K562 (cell line): ENCODE measurements at regions not wholly inside any gene's neighbourhood (a gene's known extent, or its start where the extent isn't known, plus 50 kb on each side); places are given as distances from the start of the nearest gene placed in this dataset.
A peak's percentile ranks its signal among the peaks of the same experiment; 100 is the strongest.

Experiments
- ATAC-seq: fragments of 200-7000 bp; cut with Tn5 transposase; 3 replicates; pipeline ENCODE4 v1.9.1; 2020; ENCODE audit warnings: moderate library complexity
- BruUV-seq: library from RNA; stranded (reverse); fragments of 400-500 nt; replicated peaks from 2 replicates; lab custom pipeline; 2021; lab: Mats Ljungman, UMichigan
- CTCF ChIA-PET: fragments of 300-600 bp; formaldehyde crosslinking; extraction: SDS; loops from one replicate; lab custom pipeline; 2021; ENCODE audit warnings: low intra/inter-chr PET ratio; lab: Yijun Ruan, JAX
- POLR2A ChIA-PET: fragments of 300-600, 350-650 bp; sonication (Branson Sonifier 250); formaldehyde crosslinking; extraction: SDS; loops from one replicate; lab custom pipeline; 2021; ENCODE audit warnings: antibody characterized with exemption, inconsistent platforms; lab: Yijun Ruan, JAX
- DNase-seq, 4 experiments: peaks; one replicate each; pipeline versions ENCODE4 v3.0.0 to v3.0.0-alpha.2; 2011 to 2018; ENCODE audit warnings: low spot score in 3 of 4, mixed read lengths in 3 of 4; ENCODE audit errors: extremely low read depth in 1 of 4
- FAIRE-seq: peaks from 2 replicates; lab custom pipeline; 2011; peaks lifted over from hg19 to GRCh38; lab: Jason Lieb, UNC
- H2AFZ ChIP-seq: 2 replicates; pipeline ENCODE4 v1.6.0; 2011; ENCODE audit warnings: low read depth, low read length, control low read depth, inconsistent platforms
- H3K27ac ChIP-seq: fragments of 200-600 bp; 3 replicates; pipeline ENCODE4 v1.8.0; 2011; ENCODE audit warnings: low read depth, mild to moderate bottlenecking, control low read depth, inconsistent platforms, low read length, moderate library complexity, mixed read lengths; ENCODE audit errors: extremely low read depth
- H3K27me3 ChIP-seq, 2 experiments: fragments of 300-600 bp in 1 of 2; 2 replicates in 1 of 2; 3 replicates in 1 of 2; pipeline versions ENCODE4 v1.6.0 to v1.8.0; 2011; ENCODE audit warnings: inconsistent platforms in 2 of 2, low read length in 2 of 2, mild to moderate bottlenecking in 1 of 2, mixed read lengths in 1 of 2, moderate library complexity in 1 of 2; ENCODE audit not compliant: control insufficient read depth in 2 of 2, insufficient read depth in 2 of 2
- H3K36me3 ChIP-seq: fragments of 300-600 bp; 3 replicates; pipeline ENCODE4 v1.8.0; 2011; ENCODE audit warnings: mild to moderate bottlenecking, low read length, inconsistent platforms; ENCODE audit not compliant: control insufficient read depth, insufficient read depth
- H3K4me1 ChIP-seq, 2 experiments: fragments of 200-600 bp in 1 of 2; replicated peaks in 1 of 2; 2 replicates in 1 of 2; 3 replicates in 1 of 2; pipeline versions ENCODE4 v1.5.1 to v1.8.0; 2011; ENCODE audit warnings: inconsistent platforms in 2 of 2, low read length in 2 of 2, mild to moderate bottlenecking in 1 of 2, mixed read lengths in 1 of 2, moderate library complexity in 1 of 2; ENCODE audit not compliant: control insufficient read depth in 2 of 2, insufficient read depth in 2 of 2
- H3K4me2 ChIP-seq: 2 replicates; pipeline ENCODE4 v1.6.1; 2011; ENCODE audit warnings: low read length, control low read depth, inconsistent platforms, mixed read lengths; ENCODE audit not compliant: insufficient read depth
- H3K4me3 ChIP-seq: fragments of 200-600 bp; sonication (generic), shearing (Covaris generic); 2 replicates; pipeline ENCODE4 v1.5.1; 2016; ENCODE audit warnings: control low read depth, inconsistent platforms
- H3K79me2 ChIP-seq: fragments of 200-600 bp; 3 replicates; pipeline ENCODE4 v1.8.0; 2011; ENCODE audit warnings: low read length, inconsistent platforms; ENCODE audit not compliant: control insufficient read depth, insufficient read depth
- H3K9ac ChIP-seq, 2 experiments: 2 replicates each; pipeline versions ENCODE4 v1.6.0 to v1.6.1; 2011; ENCODE audit warnings: low read depth in 2 of 2, low read length in 2 of 2, control low read depth in 1 of 2, inconsistent platforms in 1 of 2, mild to moderate bottlenecking in 1 of 2, mixed read lengths in 1 of 2; ENCODE audit not compliant: insufficient read depth in 1 of 2
- H3K9me1 ChIP-seq: one replicate; pipeline ENCODE4 v1.6.0; 2011; ENCODE audit warnings: inconsistent platforms, mild to moderate bottlenecking, low read length, moderate library complexity; ENCODE audit not compliant: control insufficient read depth, insufficient read depth
- H3K9me3 ChIP-seq: replicated peaks from 2 replicates; pipeline ENCODE4 v1.5.1; 2011; ENCODE audit warnings: low read depth, low read length, inconsistent platforms; ENCODE audit not compliant: control insufficient read depth, insufficient read depth
- H4K20me1 ChIP-seq: replicated peaks from 2 replicates; pipeline ENCODE4 v1.6.1; 2011; ENCODE audit warnings: low read length, inconsistent platforms, mixed read lengths; ENCODE audit not compliant: control insufficient read depth, insufficient read depth
- CREM ChIP-seq: IDR thresholded peaks from 2 replicates; pipeline ENCODE4 v1.6.1; 2014; ENCODE audit warnings: antibody characterized with exemption, low read depth
- FIP1L1 ChIP-seq: fragments of 200-400 bp; formaldehyde crosslinking; IDR thresholded peaks from 2 replicates; pipeline ENCODE4 v1.6.1; 2018; ENCODE audit warnings: mild to moderate bottlenecking, low read depth, low read length; ENCODE audit not compliant: poor library complexity, severe bottlenecking
- HCFC1 ChIP-seq: IDR thresholded peaks from 2 replicates; pipeline ENCODE4 v1.6.1; 2012; ENCODE audit warnings: low read depth, low read length, improper control_type of control experiment
- KAT8 ChIP-seq: fragments of 450-650 bp; IDR thresholded peaks from 2 replicates; pipeline ENCODE4 v1.6.1; 2016; ENCODE audit warnings: low read depth, mild to moderate bottlenecking
- NFIC ChIP-seq: fragments of 450-650 bp; IDR thresholded peaks from 2 replicates; pipeline ENCODE4 v1.6.1; 2017; ENCODE audit warnings: mild to moderate bottlenecking, inconsistent platforms
- RAD21 ChIP-seq, 2 experiments: fragments of 250-450 bp in 1 of 2; fragments of 450-650 bp in 1 of 2; sonication (Bioruptor Pico) in 1 of 2; formaldehyde crosslinking in 1 of 2; IDR thresholded peaks in 1 of 2; conservative IDR thresholded peaks in 1 of 2; 2 replicates each; pipeline versions ENCODE4 v1.4.0 to v1.8.0; 2020 to 2022; ENCODE audit warnings: mild to moderate bottlenecking in 2 of 2, moderate library complexity in 1 of 2
- SAFB2 ChIP-seq: fragments of 200-400 bp; formaldehyde crosslinking; IDR thresholded peaks from 2 replicates; pipeline ENCODE4 v1.6.1; 2018; ENCODE audit warnings: borderline replicate concordance, low read length, low read depth, moderate library complexity; ENCODE audit not compliant: severe bottlenecking
- SMARCC2 ChIP-seq: fragments of 450-650 bp; IDR thresholded peaks from 2 replicates; pipeline ENCODE4 v1.6.1; 2017; ENCODE audit warnings: antibody characterized with exemption, moderate library complexity, mild to moderate bottlenecking, low read depth
- SMC3 ChIP-seq: conservative IDR thresholded peaks from 2 replicates; pipeline ENCODE4 v1.6.1; 2011; ENCODE audit warnings: low read depth, low read length, improper control_type of control experiment; ENCODE audit not compliant: insufficient read depth
- ZNF445 ChIP-seq: fragments of 250-450 bp; sonication (Bioruptor Pico); IDR thresholded peaks from 2 replicates; pipeline ENCODE4 v1.4.0; 2020; ENCODE audit warnings: low read depth, mild to moderate bottlenecking, moderate library complexity
- WGBS: fragments of 100-300 bp; shearing (Covaris generic); methylation state at CpG from one replicate; pipeline ENCODE4 v1.1.6; 2016; ENCODE audit warnings: low coverage, mixed read lengths; ENCODE audit not compliant: insufficient coverage; ENCODE audit errors: missing lambda C conversion rate; 5-methylcytosine and 5-hydroxymethylcytosine counted together
- in situ Hi-C: fragments of 300-500 bp; cut with MboI; formaldehyde crosslinking; loops from 4 replicates; pipeline ENCODE4 v1.15.0; 2018; ENCODE audit warnings: inconsistent platforms, mixed read lengths
- intact Hi-C: fragments of 100-400 bp; cut with micrococcal nuclease; formaldehyde crosslinking; loops from 2 replicates; pipeline ENCODE4 v1.14.2; 2022
- TF ChIP-seq, protein P1 (sequence below), 2 experiments: fragments of 450-650 bp in 1 of 2; sonication (generic) in 1 of 2; formaldehyde crosslinking in 1 of 2; IDR thresholded peaks in 1 of 2; conservative IDR thresholded peaks in 1 of 2; 2 replicates each; pipeline versions ENCODE4 v1.6.1 to v1.8.1; 2016 to 2023; ENCODE audit warnings: mild to moderate bottlenecking in 2 of 2, moderate library complexity in 2 of 2, inconsistent platforms in 1 of 2, missing genetic modification reagents in 1 of 2
- TF ChIP-seq, protein P2 (sequence below): sonication (generic); formaldehyde crosslinking; IDR thresholded peaks from 2 replicates; pipeline ENCODE4 v1.8.0; 2022; ENCODE audit warnings: mild to moderate bottlenecking, missing genetic modification reagents
- TF ChIP-seq, protein P3 (sequence below): IDR thresholded peaks from 2 replicates; pipeline ENCODE4 v1.6.1; 2011; ENCODE audit warnings: borderline replicate concordance, low read depth, mild to moderate bottlenecking, moderate library complexity, low read length; ENCODE audit not compliant: insufficient read depth, poor library complexity, severe bottlenecking

DNA sequence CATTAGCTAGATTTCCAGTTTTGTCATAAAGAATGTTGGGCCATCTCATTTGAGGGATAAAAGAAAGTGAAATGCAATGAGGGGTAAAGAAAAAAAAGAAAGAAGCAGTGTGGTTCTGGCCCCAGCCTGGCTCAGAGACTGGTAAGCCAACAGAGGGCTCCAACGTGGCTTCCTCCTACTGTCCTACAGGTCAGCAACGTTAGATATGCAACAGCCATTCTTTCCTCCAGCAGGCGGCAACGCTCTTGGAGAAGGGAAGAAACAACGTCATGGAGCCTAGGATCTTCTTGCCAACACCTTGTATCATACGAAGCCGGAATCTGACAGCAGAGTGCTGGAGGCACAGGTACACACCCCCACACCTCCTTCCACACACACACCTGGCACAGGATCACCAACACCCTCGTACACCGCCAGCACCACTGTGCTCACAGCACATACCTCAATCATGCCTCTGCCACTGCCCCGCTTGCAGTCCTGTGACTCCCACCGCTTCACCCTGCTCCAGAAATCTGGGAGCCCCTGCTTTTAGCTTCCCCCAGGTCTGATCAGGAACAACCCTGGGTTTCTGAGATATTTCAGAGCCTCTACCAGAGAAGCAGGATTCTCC is 102.8 kb downstream of the RPAP3 start:
- Histone ChIP-seq H3K27me3 (no peaks in the 10 kb centered on the region), H3K4me1 (no peaks in the 10 kb centered on the region; a peak in 1 of 5 replicates), H3K9me3 (no peaks in the 10 kb centered on the region; the same call in 1 of the 2 replicates), H2AFZ (peak overlapping the region; percentile 43; the same call in 1 of the 2 replicates), H3K4me3 (no peak overlapping the region), H3K4me2 (peak overlapping the region; percentile 34; the same call in 1 of the 2 replicates), H3K9ac (0 out of 4 replicates have a peak overlapping the region, but pooled peaks of 1 of the 2 experiments have one; percentile 55), H3K27ac (no peak overlapping the region), H3K79me2 (no peaks in the 10 kb centered on the region), H3K36me3 (no peaks in the 10 kb centered on the region), H4K20me1 (no peaks in the 10 kb centered on the region), H3K9me1 (no peaks in the 10 kb centered on the region)
- ChIA-PET CTCF (no interaction called here), POLR2A (interaction anchor here (1.7 kb wide), 1 partner anchor 9 kb away, joined by 4 read pairs; no protein-coding TSS in a partner anchor)
- WGBS = 10% methylated on average over 11 of the region's 11 CpGs
- FAIRE-seq (peak; percentile 19), ATAC-seq (peak; percentile 94), DNase-seq (peak in 2 of 4 experiments; percentile 24 to 39)
- in situ Hi-C loops = no loop called here
- no TSS peak for BruUV-seq
- intact Hi-C loops = no loop called here
- TF ChIP-seq RAD21 (CRISPR knock-in tag; conservative IDR thresholded peaks at IDR 0.05 in 1 of 2, IDR thresholded peaks at IDR 0.05 in 1 of 2) = peak in 1 of 2 experiments; percentile 26; a peak in 2 of 4 replicates
- TF ChIP-seq CREM = 0 out of 2 replicates have a peak, but pooled peaks have one; percentile 26
- no peak for TF ChIP-seq NFIC
- TF ChIP-seq, protein P1, sequence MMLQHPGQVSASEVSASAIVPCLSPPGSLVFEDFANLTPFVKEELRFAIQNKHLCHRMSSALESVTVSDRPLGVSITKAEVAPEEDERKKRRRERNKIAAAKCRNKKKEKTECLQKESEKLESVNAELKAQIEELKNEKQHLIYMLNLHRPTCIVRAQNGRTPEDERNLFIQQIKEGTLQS (IDR thresholded peaks at IDR 0.05) = no peak
- TF ChIP-seq, protein P1 (CRISPR knock-in tag; conservative IDR thresholded peaks at IDR 0.05) = no peak
- 0 out of 2 replicates have a peak, but pooled peaks have one; percentile 8 for TF ChIP-seq SMC3
- no peak for TF ChIP-seq FIP1L1
- TF ChIP-seq ZNF445 (CRISPR knock-in tag) = no peak
- TF ChIP-seq, protein P2, sequence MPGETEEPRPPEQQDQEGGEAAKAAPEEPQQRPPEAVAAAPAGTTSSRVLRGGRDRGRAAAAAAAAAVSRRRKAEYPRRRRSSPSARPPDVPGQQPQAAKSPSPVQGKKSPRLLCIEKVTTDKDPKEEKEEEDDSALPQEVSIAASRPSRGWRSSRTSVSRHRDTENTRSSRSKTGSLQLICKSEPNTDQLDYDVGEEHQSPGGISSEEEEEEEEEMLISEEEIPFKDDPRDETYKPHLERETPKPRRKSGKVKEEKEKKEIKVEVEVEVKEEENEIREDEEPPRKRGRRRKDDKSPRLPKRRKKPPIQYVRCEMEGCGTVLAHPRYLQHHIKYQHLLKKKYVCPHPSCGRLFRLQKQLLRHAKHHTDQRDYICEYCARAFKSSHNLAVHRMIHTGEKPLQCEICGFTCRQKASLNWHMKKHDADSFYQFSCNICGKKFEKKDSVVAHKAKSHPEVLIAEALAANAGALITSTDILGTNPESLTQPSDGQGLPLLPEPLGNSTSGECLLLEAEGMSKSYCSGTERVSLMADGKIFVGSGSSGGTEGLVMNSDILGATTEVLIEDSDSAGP = no peak
- TF ChIP-seq SAFB2 = no peak
- no peak for TF ChIP-seq SMARCC2
- no peak for TF ChIP-seq HCFC1
- TF ChIP-seq, protein P3, sequence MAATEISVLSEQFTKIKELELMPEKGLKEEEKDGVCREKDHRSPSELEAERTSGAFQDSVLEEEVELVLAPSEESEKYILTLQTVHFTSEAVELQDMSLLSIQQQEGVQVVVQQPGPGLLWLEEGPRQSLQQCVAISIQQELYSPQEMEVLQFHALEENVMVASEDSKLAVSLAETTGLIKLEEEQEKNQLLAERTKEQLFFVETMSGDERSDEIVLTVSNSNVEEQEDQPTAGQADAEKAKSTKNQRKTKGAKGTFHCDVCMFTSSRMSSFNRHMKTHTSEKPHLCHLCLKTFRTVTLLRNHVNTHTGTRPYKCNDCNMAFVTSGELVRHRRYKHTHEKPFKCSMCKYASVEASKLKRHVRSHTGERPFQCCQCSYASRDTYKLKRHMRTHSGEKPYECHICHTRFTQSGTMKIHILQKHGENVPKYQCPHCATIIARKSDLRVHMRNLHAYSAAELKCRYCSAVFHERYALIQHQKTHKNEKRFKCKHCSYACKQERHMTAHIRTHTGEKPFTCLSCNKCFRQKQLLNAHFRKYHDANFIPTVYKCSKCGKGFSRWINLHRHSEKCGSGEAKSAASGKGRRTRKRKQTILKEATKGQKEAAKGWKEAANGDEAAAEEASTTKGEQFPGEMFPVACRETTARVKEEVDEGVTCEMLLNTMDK = peak; percentile 37
- TF ChIP-seq KAT8 = no peak
